ENCODE measurements at regions not wholly inside any gene's neighbourhood (a gene's known extent, or its start where the extent isn't known, plus 50 kb on each side); places are given as distances from the start of the nearest gene placed in this dataset.

DNA sequence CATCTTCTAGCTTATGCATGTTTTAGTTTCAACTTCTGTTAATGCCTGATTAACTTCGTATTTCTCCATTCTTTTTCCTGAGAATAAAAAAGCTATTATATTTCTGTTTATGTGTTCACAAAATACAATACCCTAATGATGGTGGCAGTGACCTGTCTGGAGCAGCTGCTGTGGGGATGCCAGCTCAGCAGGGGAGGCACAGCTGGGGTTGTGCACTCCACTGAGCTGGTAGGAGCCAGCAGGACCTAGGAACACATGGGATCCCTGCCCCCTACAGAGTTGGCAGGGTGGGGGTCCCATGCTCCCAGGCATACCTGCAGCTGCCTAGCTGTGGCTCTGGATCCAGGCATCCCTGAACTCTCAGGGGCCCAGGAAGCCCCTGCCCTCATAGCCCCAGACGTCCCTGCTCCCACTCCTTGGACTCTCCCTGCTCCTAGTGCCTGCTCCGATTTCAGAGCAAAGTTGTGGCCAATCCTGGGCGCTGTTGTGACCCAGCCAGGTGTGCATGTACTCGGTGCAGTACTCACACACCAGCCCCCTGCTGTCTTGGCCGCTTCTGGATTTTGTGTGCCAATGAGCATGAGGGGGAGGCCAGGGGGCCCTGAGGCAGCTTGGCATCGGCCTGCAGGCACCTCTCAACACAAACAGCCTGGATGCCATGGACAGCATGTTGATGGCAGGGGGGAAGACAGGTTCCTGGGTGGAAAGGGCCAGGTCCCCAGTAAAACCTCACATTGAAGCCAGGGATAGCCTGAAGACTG, 546.0 kb downstream of the ZNF804A start:
- no peak overlapping the region for H3K9ac ChIP-seq
- no peaks in the 10 kb centered on the region for H4K20me1 ChIP-seq
- no peak overlapping the region for H3K4me2 ChIP-seq
- H3K9me3 ChIP-seq = no peaks in the 10 kb centered on the region
- no peak overlapping the region for H3K27ac ChIP-seq
- no peak for TF ChIP-seq Cebpa-rat (IDR thresholded peaks at IDR 0.05)
- no peaks in the 10 kb centered on the region for H3K4me1 ChIP-seq
- H3K27me3 ChIP-seq = no peaks in the 10 kb centered on the region
- H3K36me3 ChIP-seq = no peaks in the 10 kb centered on the region
- H3K4me3 ChIP-seq = no peak overlapping the region

DNA sequence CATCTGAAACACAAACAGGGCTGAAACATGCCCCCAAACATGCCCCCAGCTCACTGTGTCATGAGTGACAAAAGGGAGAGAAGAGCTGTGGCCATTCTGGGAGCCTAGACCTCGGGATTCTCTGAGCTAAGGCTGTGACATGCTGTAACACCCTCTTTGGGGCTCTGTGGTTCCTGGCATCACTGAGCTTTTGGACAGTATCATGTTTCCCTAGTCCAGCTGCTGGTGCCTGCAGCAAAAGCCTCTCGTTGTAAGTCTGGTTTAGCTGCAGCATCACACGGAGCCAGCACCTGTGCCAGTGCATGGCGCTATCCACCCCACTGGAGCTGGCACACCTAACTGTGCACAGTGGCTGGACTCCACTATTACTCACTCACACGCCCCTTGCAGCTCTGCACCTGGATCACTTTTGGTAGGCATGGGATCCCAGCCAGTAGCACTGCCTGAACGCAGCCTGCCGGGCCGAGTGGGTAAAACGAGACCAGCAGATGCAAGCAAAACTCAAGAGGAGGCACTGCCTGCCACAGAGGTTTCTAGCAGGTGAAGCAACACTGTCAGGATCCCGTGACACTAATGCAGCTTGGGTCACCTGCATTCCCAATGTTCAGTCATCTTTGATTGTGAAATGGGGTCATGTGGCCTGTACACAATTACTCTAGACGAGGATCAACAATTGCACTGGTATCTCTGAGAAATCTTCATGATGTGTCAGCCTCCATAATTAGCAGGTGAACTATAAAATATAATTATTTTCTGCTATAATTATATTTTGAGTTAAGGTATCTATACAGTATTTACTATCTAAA, 547.2 kb downstream of the ZNF804A start:
- no peak for TF ChIP-seq Cebpa-rat (IDR thresholded peaks at IDR 0.05)

DNA sequence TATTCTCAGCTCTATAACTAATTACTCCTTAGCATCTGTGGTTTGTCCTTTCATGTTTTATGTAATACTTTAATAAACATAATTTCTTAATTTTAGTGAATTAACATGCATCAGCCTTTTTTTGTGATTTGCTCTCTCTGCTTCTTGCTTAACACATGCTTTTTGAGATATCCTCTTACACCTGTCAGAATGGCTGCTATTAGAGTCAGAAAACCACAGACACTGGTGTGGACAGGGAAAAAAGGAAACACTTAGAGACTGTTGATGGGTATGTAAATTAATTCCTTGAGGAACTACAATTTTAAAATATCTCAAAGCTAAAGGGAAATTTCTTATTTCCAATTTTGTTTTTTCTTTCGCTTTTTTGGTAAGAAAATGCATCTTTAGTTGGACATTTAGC, 549.0 kb downstream of the ZNF804A start:
- Histone ChIP-seq H3K9ac (no peak overlapping the region), H3K4me1 (no peaks in the 10 kb centered on the region), H3K36me3 (no peaks in the 10 kb centered on the region), H3K27ac (no peak overlapping the region), H4K20me1 (no peaks in the 10 kb centered on the region), H3K4me2 (no peak overlapping the region), H3K4me3 (no peak overlapping the region), H3K9me3 (no peaks in the 10 kb centered on the region), H3K27me3 (no peaks in the 10 kb centered on the region)
- no peak for TF ChIP-seq Cebpa-rat (IDR thresholded peaks at IDR 0.05)

More for the DNA sequence above, 547.2 kb downstream of the ZNF804A start:
- Histone ChIP-seq H4K20me1 (no peaks in the 10 kb centered on the region), H3K27ac (no peak overlapping the region), H3K4me2 (no peak overlapping the region), H3K9me3 (no peaks in the 10 kb centered on the region), H3K4me1 (no peaks in the 10 kb centered on the region), H3K27me3 (no peaks in the 10 kb centered on the region), H3K9ac (no peak overlapping the region), H3K36me3 (no peaks in the 10 kb centered on the region), H3K4me3 (no peak overlapping the region)

DNA sequence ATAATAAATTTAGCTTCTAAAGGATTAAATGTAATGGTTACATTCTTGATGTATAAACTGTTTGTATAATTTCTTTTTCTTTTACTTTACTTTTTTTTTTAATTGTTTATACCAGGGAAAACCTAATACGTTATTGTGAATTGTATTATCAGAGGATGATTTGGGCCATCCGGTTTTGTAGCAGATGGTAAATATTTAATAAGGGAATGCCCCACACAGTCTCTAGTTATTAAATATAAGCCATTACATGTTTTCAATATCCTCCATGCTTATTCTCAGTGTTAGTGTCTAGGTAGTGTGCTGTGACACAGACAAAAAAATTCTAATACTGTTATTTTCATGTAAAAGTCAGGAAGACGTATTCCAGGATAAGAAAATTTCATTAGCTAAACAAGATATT, 553.9 kb downstream of the ZNF804A start:
- no peak for TF ChIP-seq Cebpa-rat (IDR thresholded peaks at IDR 0.05)
- no peak overlapping the region for H3K4me3 ChIP-seq
- no peaks in the 10 kb centered on the region for H3K9me3 ChIP-seq
- H3K36me3 ChIP-seq = no peaks in the 10 kb centered on the region
- no peaks in the 10 kb centered on the region for H3K27me3 ChIP-seq
- H3K4me1 ChIP-seq = no peaks in the 10 kb centered on the region
- no peak overlapping the region for H3K27ac ChIP-seq
- no peaks in the 10 kb centered on the region for H4K20me1 ChIP-seq
- H3K4me2 ChIP-seq = no peak overlapping the region
- H3K9ac ChIP-seq = no peak overlapping the region

DNA sequence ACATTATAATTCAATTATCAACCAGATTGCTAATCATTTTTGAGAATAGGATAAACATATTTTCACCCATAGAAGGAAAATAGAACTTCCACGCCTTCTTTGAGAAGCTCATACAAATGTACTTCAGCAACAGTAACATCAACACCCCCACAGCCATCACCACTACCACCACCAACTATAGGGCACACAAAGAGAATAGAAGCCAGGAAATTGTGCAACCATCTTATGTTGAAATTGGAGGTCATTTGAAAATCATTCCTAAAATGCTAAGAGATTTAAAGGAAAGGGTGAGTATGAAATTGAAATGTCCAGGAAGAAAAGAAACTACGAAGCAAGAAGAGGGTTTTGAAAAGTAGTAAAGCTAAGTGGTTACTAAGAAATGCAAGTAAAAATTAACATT, 563.4 kb downstream of the ZNF804A start:
- H3K4me3 ChIP-seq = no peak overlapping the region
- TF ChIP-seq Cebpa-rat (IDR thresholded peaks at IDR 0.05) = no peak
- no peaks in the 10 kb centered on the region for H3K9me3 ChIP-seq
- no peak overlapping the region for H3K4me2 ChIP-seq
- no peaks in the 10 kb centered on the region for H3K4me1 ChIP-seq
- H3K27ac ChIP-seq = no peak overlapping the region
- H3K36me3 ChIP-seq = no peaks in the 10 kb centered on the region
- no peaks in the 10 kb centered on the region for H3K27me3 ChIP-seq
- H4K20me1 ChIP-seq = no peaks in the 10 kb centered on the region
- no peak overlapping the region for H3K9ac ChIP-seq

DNA sequence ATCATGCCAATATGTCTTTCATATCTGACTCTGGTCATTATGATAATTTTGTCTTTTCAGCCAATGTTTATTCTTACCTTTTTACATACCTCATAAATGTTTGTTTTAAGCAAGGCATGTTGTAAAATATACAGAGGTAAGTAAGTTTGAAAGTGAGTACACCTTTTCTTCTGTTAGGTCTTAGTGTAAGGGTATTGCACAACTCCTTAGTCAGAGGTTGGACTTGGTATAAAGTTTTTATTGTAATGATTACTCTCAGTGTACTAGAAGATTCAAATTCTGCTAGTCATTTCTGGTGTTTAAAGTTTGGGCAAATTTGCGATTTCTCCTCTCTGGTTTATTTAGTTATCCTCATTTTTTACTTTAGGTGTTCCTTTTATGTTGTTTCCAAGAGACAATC, 564.3 kb upstream of the FSIP2 start:
- H3K27me3 ChIP-seq = no peaks in the 10 kb centered on the region
- no peaks in the 10 kb centered on the region for H3K9me3 ChIP-seq
- no peak overlapping the region for H3K4me3 ChIP-seq
- H3K36me3 ChIP-seq = no peaks in the 10 kb centered on the region
- no peak for TF ChIP-seq Cebpa-rat (IDR thresholded peaks at IDR 0.05)
- no peak overlapping the region for H3K9ac ChIP-seq
- H4K20me1 ChIP-seq = no peaks in the 10 kb centered on the region
- H3K27ac ChIP-seq = no peak overlapping the region
- no peaks in the 10 kb centered on the region for H3K4me1 ChIP-seq
- H3K4me2 ChIP-seq = no peak overlapping the region

DNA sequence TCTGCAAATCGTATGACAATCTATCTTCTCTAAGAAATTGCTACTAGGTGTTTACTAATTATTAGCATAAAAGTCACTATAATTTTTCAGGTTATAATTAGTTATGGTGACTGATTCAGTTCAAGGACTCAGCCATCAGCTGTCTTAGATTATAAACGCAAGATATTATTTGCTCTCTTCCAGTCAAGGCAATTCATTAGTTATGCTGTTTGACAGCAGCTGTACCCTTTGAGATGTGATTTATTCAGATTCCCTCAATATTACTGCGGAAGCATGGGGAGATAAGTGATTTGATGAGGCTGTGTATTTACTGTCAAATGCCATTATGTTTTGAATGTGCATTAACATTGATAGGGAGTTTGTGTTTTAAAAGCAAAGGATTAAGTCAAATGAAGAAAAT, 558.9 kb upstream of the FSIP2 start:
- Histone ChIP-seq H3K36me3 (no peaks in the 10 kb centered on the region), H3K9ac (no peak overlapping the region), H3K9me3 (no peaks in the 10 kb centered on the region), H4K20me1 (no peaks in the 10 kb centered on the region), H3K27ac (no peak overlapping the region), H3K4me3 (no peak overlapping the region), H3K4me1 (no peaks in the 10 kb centered on the region), H3K4me2 (no peak overlapping the region), H3K27me3 (no peaks in the 10 kb centered on the region)
- no peak for TF ChIP-seq Cebpa-rat (IDR thresholded peaks at IDR 0.05)

DNA sequence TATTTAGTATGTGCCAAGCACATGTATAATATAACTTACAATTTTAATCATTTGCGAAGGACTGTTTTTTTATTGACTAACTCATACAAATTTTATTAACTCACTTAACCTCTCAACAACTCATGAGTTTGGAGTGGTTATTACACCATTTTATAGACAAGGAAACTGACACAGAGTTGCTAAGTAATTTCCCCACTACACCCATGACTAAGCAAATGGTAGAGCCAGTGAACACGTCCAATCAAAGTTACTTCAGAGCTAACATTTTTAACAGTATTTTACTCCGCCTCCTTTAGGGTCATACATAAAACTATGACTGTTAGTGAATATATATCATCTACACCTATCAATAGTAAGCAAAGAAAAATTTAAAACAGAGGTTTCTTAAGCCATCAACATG, 556.7 kb upstream of the FSIP2 start:
- no peak for TF ChIP-seq Cebpa-rat (IDR thresholded peaks at IDR 0.05)
- H3K36me3 ChIP-seq = no peaks in the 10 kb centered on the region
- H3K9me3 ChIP-seq = no peaks in the 10 kb centered on the region
- no peaks in the 10 kb centered on the region for H3K4me1 ChIP-seq
- no peaks in the 10 kb centered on the region for H3K27me3 ChIP-seq
- H3K4me2 ChIP-seq = no peak overlapping the region
- H3K9ac ChIP-seq = no peak overlapping the region
- H3K27ac ChIP-seq = no peak overlapping the region
- H3K4me3 ChIP-seq = no peak overlapping the region
- no peaks in the 10 kb centered on the region for H4K20me1 ChIP-seq

DNA sequence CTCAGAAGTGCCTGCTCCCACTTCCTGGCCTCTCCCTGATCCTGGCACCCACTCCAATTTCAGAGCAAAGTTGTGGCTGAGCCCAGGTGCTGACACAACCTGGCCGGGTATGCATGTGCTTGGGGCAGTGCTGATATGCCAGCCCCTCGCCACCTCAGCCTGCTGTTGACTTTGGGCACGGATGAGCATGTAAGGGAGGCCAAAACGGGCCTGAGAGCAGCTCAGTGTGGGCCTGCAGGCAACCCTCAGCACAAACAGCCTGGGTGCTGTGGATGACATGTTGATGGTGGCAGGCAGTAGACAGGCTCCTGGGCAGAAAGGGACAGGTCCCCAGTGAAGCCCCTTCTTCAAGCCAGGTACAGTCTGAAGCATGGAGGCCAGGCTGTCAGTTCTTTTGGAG, 553.6 kb upstream of the FSIP2 start:
- Histone ChIP-seq H3K4me2 (no peak overlapping the region), H3K4me1 (peaks cover 5% of the 10 kb centered on the region; the same call in 1 of the 2 replicates), H3K27ac (no peak overlapping the region), H4K20me1 (no peaks in the 10 kb centered on the region), H3K4me3 (no peak overlapping the region), H3K9me3 (no peaks in the 10 kb centered on the region), H3K9ac (no peak overlapping the region), H3K27me3 (no peaks in the 10 kb centered on the region), H3K36me3 (no peaks in the 10 kb centered on the region)
- TF ChIP-seq Cebpa-rat (IDR thresholded peaks at IDR 0.05) = no peak

DNA sequence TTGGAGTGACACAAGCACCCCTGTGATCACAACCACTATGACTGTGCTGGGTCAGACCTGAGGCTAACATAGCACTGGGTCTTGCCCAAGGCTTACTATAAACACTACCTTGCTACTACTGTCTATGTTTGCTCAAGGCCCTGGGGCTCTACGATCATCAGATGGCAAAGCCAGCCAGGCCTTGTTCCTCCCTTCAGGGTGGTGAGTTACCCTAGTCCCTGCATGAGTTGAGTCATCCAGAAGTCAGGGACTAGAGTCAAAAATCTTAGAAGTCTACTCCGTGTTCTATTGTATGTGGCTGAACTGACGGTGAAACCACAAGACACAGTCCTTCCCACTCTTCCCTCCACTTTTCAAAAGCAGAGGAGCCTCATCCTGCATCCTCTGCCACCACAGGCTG, 551.2 kb upstream of the FSIP2 start:
- Histone ChIP-seq H3K36me3 (no peaks in the 10 kb centered on the region), H3K27me3 (no peaks in the 10 kb centered on the region), H4K20me1 (no peaks in the 10 kb centered on the region), H3K27ac (no peak overlapping the region), H3K4me1 (peaks cover 5% of the 10 kb centered on the region; the same call in 1 of the 2 replicates), H3K4me3 (no peak overlapping the region), H3K4me2 (no peak overlapping the region), H3K9ac (no peak overlapping the region), H3K9me3 (no peaks in the 10 kb centered on the region)
- TF ChIP-seq Cebpa-rat (IDR thresholded peaks at IDR 0.05) = no peak
